Endothelial cell (in vitro differentiated cells): ENCODE measurements at regions not wholly inside any gene's neighbourhood (a gene's known extent, or its start where the extent isn't known, plus 50 kb on each side); places are given as distances from the start of the nearest gene placed in this dataset.

ENCODE experiments used
- DNase-seq: peaks from one replicate; pipeline ENCODE4 v3.0.0; 2021; ENCODE audit warnings: low spot score
- H3K27ac Mint-ChIP-seq: one replicate; pipeline ENCODE4 v1.8.0; 2021; ENCODE audit warnings: mixed read lengths, inconsistent platforms; ENCODE audit not compliant: unreplicated experiment
- H3K27me3 Mint-ChIP-seq: one replicate; pipeline ENCODE4 v1.8.0; 2021; ENCODE audit warnings: mild to moderate bottlenecking, moderate library complexity, mixed read lengths, inconsistent platforms; ENCODE audit not compliant: unreplicated experiment
- H3K36me3 Mint-ChIP-seq: one replicate; pipeline ENCODE4 v1.8.0; 2021; ENCODE audit warnings: mild to moderate bottlenecking, low read depth, mixed read lengths, inconsistent platforms; ENCODE audit not compliant: unreplicated experiment
- H3K4me1 Mint-ChIP-seq: one replicate; pipeline ENCODE4 v1.8.0; 2021; ENCODE audit warnings: mild to moderate bottlenecking, mixed read lengths, inconsistent platforms; ENCODE audit not compliant: unreplicated experiment
- H3K4me3 Mint-ChIP-seq: one replicate; pipeline ENCODE4 v1.8.0; 2021; ENCODE audit warnings: mild to moderate bottlenecking, mixed read lengths, inconsistent platforms; ENCODE audit not compliant: unreplicated experiment
- H3K9me3 Mint-ChIP-seq: one replicate; pipeline ENCODE4 v1.8.0; 2021; ENCODE audit warnings: mixed read lengths, inconsistent platforms; ENCODE audit not compliant: unreplicated experiment
- TF ChIP-seq, protein P1 (sequence below): fragments of 200-600 bp; sonication (generic); IDR thresholded peaks from one replicate; pipeline ENCODE4 v1.5.0; 2021; ENCODE audit warnings: antibody characterized with exemption; ENCODE audit not compliant: unreplicated experiment

GRCh38 chr4:11590132-11590531, 161.4 kb upstream of the HS3ST1 start:
- Mint-ChIP-seq H3K36me3 (no peaks in the 10 kb centered on the region), H3K9me3 (no peaks in the 10 kb centered on the region), H3K27me3 (peaks cover 6% of the 10 kb centered on the region), H3K4me3 (no peak overlapping the region), H3K27ac (no peak overlapping the region), H3K4me1 (no peaks in the 10 kb centered on the region)
- no peak for DNase-seq
- TF ChIP-seq, protein P1, sequence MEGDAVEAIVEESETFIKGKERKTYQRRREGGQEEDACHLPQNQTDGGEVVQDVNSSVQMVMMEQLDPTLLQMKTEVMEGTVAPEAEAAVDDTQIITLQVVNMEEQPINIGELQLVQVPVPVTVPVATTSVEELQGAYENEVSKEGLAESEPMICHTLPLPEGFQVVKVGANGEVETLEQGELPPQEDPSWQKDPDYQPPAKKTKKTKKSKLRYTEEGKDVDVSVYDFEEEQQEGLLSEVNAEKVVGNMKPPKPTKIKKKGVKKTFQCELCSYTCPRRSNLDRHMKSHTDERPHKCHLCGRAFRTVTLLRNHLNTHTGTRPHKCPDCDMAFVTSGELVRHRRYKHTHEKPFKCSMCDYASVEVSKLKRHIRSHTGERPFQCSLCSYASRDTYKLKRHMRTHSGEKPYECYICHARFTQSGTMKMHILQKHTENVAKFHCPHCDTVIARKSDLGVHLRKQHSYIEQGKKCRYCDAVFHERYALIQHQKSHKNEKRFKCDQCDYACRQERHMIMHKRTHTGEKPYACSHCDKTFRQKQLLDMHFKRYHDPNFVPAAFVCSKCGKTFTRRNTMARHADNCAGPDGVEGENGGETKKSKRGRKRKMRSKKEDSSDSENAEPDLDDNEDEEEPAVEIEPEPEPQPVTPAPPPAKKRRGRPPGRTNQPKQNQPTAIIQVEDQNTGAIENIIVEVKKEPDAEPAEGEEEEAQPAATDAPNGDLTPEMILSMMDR, result no peak

GRCh38 chr4:11589676-11590075, 161.0 kb upstream of the HS3ST1 start:
- no peaks in the 10 kb centered on the region for H3K36me3 Mint-ChIP-seq
- H3K9me3 Mint-ChIP-seq, result no peaks in the 10 kb centered on the region
- H3K27ac Mint-ChIP-seq, result no peak overlapping the region
- TF ChIP-seq, protein P1, result no peak
- H3K4me1 Mint-ChIP-seq, result no peaks in the 10 kb centered on the region
- peaks cover 6% of the 10 kb centered on the region for H3K27me3 Mint-ChIP-seq
- DNase-seq, result no peak
- H3K4me3 Mint-ChIP-seq, result no peak overlapping the region

- Mint-ChIP-seq H3K27me3 (peaks cover 4% of the 10 kb centered on the region), H3K4me3 (no peak overlapping the region), H3K27ac (no peak overlapping the region), H3K9me3 (no peaks in the 10 kb centered on the region), H3K36me3 (no peaks in the 10 kb centered on the region), H3K4me1 (no peaks in the 10 kb centered on the region)
- TF ChIP-seq, protein P1, result no peak
- no peak for DNase-seq
These were observed 159.1 kb upstream of the HS3ST1 start for GRCh38 chr4:11587797-11588196.

GRCh38 chr4:11585506-11585905, 156.8 kb upstream of the HS3ST1 start:
- H3K27me3 Mint-ChIP-seq, result peaks cover 2% of the 10 kb centered on the region
- no peak for DNase-seq
- no peak overlapping the region for H3K4me3 Mint-ChIP-seq
- no peaks in the 10 kb centered on the region for H3K4me1 Mint-ChIP-seq
- peaks cover 6% of the 10 kb centered on the region for H3K36me3 Mint-ChIP-seq
- TF ChIP-seq, protein P1, result no peak
- H3K9me3 Mint-ChIP-seq, result no peaks in the 10 kb centered on the region
- no peak overlapping the region for H3K27ac Mint-ChIP-seq

- no peaks in the 10 kb centered on the region for H3K9me3 Mint-ChIP-seq
These were observed 139.8 kb upstream of the HS3ST1 start for GRCh38 chr4:11568511-11568910.

More at GRCh38 chr4:11568511-11568910, 139.8 kb upstream of the HS3ST1 start:
- no peaks in the 10 kb centered on the region for H3K27me3 Mint-ChIP-seq
- no peak overlapping the region for H3K4me3 Mint-ChIP-seq
- DNase-seq, result no peak
- H3K36me3 Mint-ChIP-seq, result no peaks in the 10 kb centered on the region
- TF ChIP-seq, protein P1, result no peak
- H3K4me1 Mint-ChIP-seq, result no peaks in the 10 kb centered on the region
- no peak overlapping the region for H3K27ac Mint-ChIP-seq
